ENCODE measurements at regions not wholly inside any gene's neighbourhood (a gene's known extent, or its start where the extent isn't known, plus 50 kb on each side); places are given as distances from the start of the nearest gene placed in this dataset.
"Not testable (repeated sequence)": the region's sequence is repeated elsewhere in the genome, so short reads cannot be mapped to it uniquely, and the experiment has no call there.

DNA sequence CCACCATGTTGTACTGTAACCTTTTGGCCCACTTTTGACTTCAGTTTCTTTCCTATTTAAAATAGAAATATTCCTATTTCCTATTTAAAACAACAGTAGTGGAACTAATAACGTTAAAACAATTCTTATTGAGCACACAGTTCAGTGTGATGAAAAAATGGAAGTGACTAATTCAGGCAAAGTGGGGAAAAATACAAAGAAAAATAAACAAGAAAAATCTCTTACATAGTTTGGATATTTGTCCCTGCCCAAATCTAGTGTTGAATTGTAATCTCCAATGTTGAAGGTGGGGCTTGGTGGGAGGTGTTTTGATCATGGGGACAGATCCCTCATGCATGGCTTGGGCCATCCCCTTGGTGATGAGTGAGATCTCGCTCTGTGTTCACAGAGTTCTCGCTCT lies 198.1 kb upstream of the CPHXL start:
- no peak for DNase-seq (ENCODE audit: low spot score)

- no peak for DNase-seq (ENCODE audit: low spot score)
These were observed 201.5 kb upstream of the CPHXL start for GRCh38 chr16:75927810-75928209.

- DNase-seq (ENCODE audit: low spot score), result no peak
These were observed 202.0 kb upstream of the CPHXL start for GRCh38 chr16:75928295-75928694.

DNA sequence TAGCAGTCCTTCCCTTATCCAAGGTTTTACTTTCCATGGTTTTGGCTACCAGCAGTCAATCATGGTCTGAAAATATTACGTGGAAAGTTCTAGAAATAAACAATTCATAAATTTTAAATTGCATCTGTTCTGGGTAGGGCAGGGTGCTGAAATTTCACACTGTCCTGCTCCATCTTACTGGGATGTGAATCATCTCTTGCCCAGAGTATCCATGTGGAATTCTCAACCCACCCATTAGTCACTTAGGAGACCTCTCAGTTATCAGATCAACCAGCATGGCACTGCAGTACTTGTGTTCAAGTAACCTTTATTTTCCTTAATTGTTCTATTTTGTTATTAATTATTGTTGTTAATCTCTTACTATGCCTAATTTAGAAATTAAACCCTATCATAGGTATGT lies 202.8 kb upstream of the CPHXL start:
- DNase-seq (ENCODE audit: low spot score), result no peak

DNA sequence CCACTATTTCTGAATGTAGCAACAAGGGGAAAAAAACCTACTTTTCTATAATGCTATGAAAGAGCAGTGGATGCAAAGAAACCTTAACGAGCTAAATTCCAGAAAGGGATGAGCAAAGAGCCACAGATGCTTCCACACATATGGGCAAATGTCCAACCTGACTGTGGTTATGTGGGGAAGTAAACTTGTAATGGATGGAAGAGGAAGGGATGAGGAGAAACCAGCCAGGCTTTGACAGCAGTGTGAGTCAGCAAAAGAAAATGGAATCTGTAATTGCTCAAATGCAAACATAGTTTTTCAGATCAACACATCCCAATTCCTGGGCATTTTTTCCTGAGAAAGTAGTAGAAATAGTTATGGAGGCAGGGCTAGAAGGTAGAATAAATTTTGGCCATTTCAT lies 204.8 kb upstream of the CPHXL start:
- no peak for DNase-seq (ENCODE audit: low spot score)

- DNase-seq (ENCODE audit: low spot score), result no peak
These were observed 205.7 kb upstream of the CPHXL start for GRCh38 chr16:75931970-75932369.

DNA sequence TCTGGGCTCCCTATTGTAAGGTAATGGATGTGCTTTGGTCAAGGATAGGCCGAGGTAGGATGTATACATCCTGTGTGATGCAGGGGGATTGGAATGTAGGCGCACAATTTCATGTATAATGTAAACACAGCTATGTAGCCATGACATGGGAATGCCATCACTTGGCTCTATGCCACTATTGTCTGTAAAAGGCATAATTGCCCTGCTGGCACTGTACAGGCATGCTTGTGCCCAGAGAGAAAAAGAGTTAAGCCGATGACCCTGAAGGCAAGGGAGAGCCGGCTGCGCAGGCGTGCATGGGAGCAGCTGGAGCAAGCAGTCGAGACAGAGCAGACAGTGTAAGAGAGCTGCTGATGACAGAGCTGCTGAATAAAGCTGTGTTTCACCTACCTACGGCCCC lies 212.5 kb upstream of the CPHXL start:
- no peak for DNase-seq (ENCODE audit: low spot score)

GRCh38 chr16:75942351-75942750 lies 216.1 kb upstream of the CPHXL start:
- DNase-seq (ENCODE audit: low spot score), result no peak

- no peak for DNase-seq (ENCODE audit: low spot score)
These were observed 216.6 kb upstream of the CPHXL start for GRCh38 chr16:75942936-75943335.

DNA sequence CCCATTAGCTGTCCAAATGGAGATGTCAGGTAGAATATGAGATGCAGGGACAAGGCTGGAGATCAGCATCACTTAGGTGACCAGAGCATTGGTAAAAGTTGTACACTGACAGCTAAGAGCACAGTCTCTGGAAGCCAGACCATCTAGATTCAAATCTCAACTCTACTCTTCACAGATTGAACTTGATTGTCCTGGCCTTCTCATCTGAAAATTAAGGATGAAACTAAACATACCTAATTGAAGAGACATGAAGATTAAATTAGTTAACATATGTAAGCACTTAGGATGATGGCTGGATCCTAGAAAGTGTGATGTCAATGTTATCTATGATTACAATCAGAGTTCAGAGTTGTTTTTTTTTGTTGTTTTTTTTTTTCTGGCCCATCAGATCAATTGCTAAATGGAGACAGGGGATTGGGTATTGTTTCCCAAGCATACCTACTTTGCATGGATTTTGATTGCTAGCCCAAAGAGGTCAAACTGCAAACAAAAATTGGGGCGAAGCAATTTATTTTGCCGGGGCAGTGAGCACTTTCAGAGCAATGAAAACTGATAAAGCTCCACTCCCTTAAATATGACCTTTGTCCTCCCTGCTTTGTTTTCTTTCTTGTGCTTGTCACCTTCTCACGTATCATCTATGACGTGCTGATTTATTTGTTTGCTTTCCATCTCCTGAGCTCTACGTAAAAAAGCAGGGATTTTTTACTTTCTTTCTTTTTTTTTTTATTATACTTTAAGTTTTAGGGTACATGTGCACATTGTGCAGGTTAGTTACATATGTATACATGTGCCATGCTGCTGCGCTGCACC lies 217.6 kb upstream of the CPHXL start:
- DNase-seq (ENCODE audit: low spot score), result peak; percentile 52

GRCh38 chr16:75945916-75946457 lies 219.7 kb upstream of the CPHXL start:
- DNase-seq (ENCODE audit: low spot score), result no peak

- no peak for DNase-seq (ENCODE audit: low spot score)
These were observed 221.4 kb upstream of the CPHXL start for GRCh38 chr16:75947626-75948239.

- no peak for DNase-seq (ENCODE audit: low spot score)
These were observed 222.2 kb upstream of the CPHXL start for GRCh38 chr16:75948441-75948840.

DNA sequence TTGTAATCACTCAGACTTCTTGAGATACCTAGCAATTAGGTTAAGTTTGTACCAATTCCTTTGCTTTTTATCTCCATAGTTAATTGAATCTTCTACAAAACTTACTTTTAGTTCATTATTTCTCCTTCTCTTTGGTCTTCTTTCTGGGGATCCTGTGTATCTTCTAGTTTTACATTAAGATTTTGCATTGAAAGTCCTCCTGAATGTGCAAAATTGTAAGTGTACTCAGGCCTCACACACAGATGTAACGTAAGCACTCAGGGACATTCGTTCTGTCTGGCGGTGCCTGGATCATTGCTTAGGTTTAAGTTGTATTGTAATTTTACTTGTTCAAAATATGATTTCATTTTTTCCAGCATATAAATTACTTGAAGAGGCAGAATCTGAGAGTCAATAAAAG lies 222.6 kb upstream of the CPHXL start:
- no peak for DNase-seq (ENCODE audit: low spot score)

DNA sequence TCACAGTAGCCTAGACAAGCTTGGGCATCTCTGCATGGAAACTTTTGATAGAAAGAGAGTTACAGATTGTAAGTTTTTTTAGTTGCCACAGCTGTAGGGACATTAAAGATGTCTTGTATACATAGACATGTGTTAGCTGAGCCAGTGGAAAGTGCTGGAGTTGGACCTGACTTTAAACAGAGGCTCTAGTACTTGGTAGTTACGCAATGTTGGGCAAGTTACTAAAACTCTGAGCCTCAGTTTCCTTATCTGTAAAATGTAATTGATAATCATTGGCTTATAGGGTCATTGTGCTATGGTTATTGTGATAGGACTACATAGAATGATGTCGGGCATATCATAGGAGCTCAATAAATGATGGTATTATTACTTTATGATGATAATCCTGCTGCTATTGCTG lies 225.8 kb upstream of the CPHXL start:
- no peak for DNase-seq (ENCODE audit: low spot score)

- DNase-seq (ENCODE audit: low spot score), result no peak
These were observed 231.6 kb upstream of the CPHXL start for GRCh38 chr16:75957870-75958269.

- DNase-seq (ENCODE audit: low spot score), result no peak
These were observed 239.4 kb upstream of the CPHXL start for GRCh38 chr16:75965504-75966374.

DNA sequence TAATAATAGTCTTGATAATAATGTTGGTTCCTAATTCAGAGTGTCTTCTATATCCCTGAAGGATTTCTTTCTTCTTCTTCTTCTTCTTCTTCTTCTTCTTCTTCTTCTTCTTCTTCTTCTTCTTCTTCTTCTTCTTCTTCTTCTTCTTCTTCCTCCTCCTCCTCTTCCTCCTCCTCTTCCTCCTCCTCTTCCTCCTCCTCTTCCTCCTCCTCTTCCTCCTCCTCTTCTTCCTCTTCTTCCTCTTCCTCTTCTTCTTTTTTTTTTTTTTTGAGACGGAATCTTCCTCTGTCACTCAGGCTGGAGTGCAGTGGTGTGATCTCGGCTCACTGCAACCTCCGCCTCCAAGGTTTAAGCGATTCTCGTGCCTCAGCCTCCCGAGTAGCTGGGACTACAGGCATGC lies 242.8 kb upstream of the CPHXL start:
- DNase-seq (ENCODE audit: low spot score), result not testable (repeated sequence)

- DNase-seq (ENCODE audit: low spot score), result no peak
These were observed 245.0 kb upstream of the CPHXL start for GRCh38 chr16:75971334-75971733.

- DNase-seq (ENCODE audit: low spot score), result no peak
These were observed 257.0 kb upstream of the CPHXL start for GRCh38 chr16:75983296-75983695.

- DNase-seq (ENCODE audit: low spot score), result no peak
These were observed 257.6 kb upstream of the CPHXL start for GRCh38 chr16:75983741-75984381.

- no peak for DNase-seq (ENCODE audit: low spot score)
These were observed 261.0 kb upstream of the CPHXL start for GRCh38 chr16:75987323-75987722.

All from HuH-7 (cell line).